AG08395 (cell line): ENCODE measurements at regions not wholly inside any gene's neighbourhood (a gene's known extent, or its start where the extent isn't known, plus 50 kb on each side); places are given as distances from the start of the nearest gene placed in this dataset.

Experiments used
- DNase-seq: peaks from one replicate; pipeline ENCODE4 v3.0.0; 2012; ENCODE audit warnings: mixed read lengths, low spot score

- no peak for DNase-seq
Measured at GRCh38 chr19:28502879-28503734, 709.8 kb downstream of the UQCRFS1 start.

- no peak for DNase-seq
Measured at GRCh38 chr19:28501976-28502375, 711.0 kb downstream of the UQCRFS1 start.

GRCh38 chr19:28500982-28501630 lies 711.8 kb downstream of the UQCRFS1 start:
- no peak for DNase-seq

- DNase-seq, result no peak
Measured at GRCh38 chr19:28500296-28500695, 712.7 kb downstream of the UQCRFS1 start.

- no peak for DNase-seq
Measured at GRCh38 chr19:28498404-28498976, 714.5 kb downstream of the UQCRFS1 start.

GRCh38 chr19:28497887-28498286 lies 715.1 kb downstream of the UQCRFS1 start:
- no peak for DNase-seq

GRCh38 chr19:28497137-28497536 lies 715.8 kb downstream of the UQCRFS1 start:
- DNase-seq, result no peak

- DNase-seq, result no peak
Measured at GRCh38 chr19:28495046-28495445, 717.9 kb downstream of the UQCRFS1 start.

- DNase-seq, result no peak
Measured at GRCh38 chr19:28494461-28494860, 718.5 kb downstream of the UQCRFS1 start.

- no peak for DNase-seq
Measured at GRCh38 chr19:28493884-28494283, 719.1 kb downstream of the UQCRFS1 start.

GRCh38 chr19:28492621-28493020 lies 720.3 kb downstream of the UQCRFS1 start:
- DNase-seq, result no peak

GRCh38 chr19:28492201-28492600 lies 720.8 kb downstream of the UQCRFS1 start:
- no peak for DNase-seq

- DNase-seq, result no peak
Measured at GRCh38 chr19:28489776-28490175, 723.2 kb downstream of the UQCRFS1 start.

- DNase-seq, result no peak
Measured at GRCh38 chr19:28489126-28489660, 723.8 kb downstream of the UQCRFS1 start.

GRCh38 chr19:28487999-28488398 lies 725.0 kb downstream of the UQCRFS1 start:
- no peak for DNase-seq

GRCh38 chr19:28486926-28487325 lies 726.0 kb downstream of the UQCRFS1 start:
- no peak for DNase-seq

- DNase-seq, result no peak
Measured at GRCh38 chr19:28486473-28486872, 726.5 kb downstream of the UQCRFS1 start.

GRCh38 chr19:28485292-28485691 lies 727.7 kb downstream of the UQCRFS1 start:
- DNase-seq, result no peak

GRCh38 chr19:28483197-28483596 lies 729.8 kb downstream of the UQCRFS1 start:
- DNase-seq, result no peak

GRCh38 chr19:28482221-28482620 lies 730.7 kb downstream of the UQCRFS1 start:
- no peak for DNase-seq

- DNase-seq, result no peak
Measured at GRCh38 chr19:28481674-28482073, 731.3 kb downstream of the UQCRFS1 start.

GRCh38 chr19:28475525-28475924 lies 737.4 kb downstream of the UQCRFS1 start:
- no peak for DNase-seq

GRCh38 chr19:28472843-28473242 lies 740.1 kb downstream of the UQCRFS1 start:
- DNase-seq, result no peak
